Smooth muscle cell (in vitro differentiated cells): ENCODE measurements at regions not wholly inside any gene's neighbourhood (a gene's known extent, or its start where the extent isn't known, plus 50 kb on each side); places are given as distances from the start of the nearest gene placed in this dataset.

ENCODE experiments used
- DNase-seq: peaks from one replicate; lab custom pipeline; 2025; ENCODE audit not compliant: unreplicated experiment; lab: John Stamatoyannopoulos, UW
- H2AFZ ChIP-seq: fragments of 200-600 bp; sonication (generic); 2 replicates; pipeline ENCODE4 v1.6.0; 2016; ENCODE audit warnings: antibody characterized with exemption, low read depth, mild to moderate bottlenecking
- H3F3A ChIP-seq: fragments of 200-600 bp; sonication (generic); 2 replicates; pipeline ENCODE4 v1.6.0; 2017; ENCODE audit warnings: antibody characterized with exemption, low read depth
- H3K27ac ChIP-seq: fragments of 200-600 bp; sonication (generic); 2 replicates; pipeline ENCODE4 v1.5.1; 2016; ENCODE audit warnings: low read depth, mild to moderate bottlenecking
- H3K27me3 ChIP-seq: fragments of 200-600 bp; sonication (generic); 2 replicates; pipeline ENCODE4 v1.6.1; 2016; ENCODE audit warnings: low read depth, mild to moderate bottlenecking
- H3K36me3 ChIP-seq: fragments of 200-600 bp; sonication (generic); 2 replicates; pipeline ENCODE4 v1.5.1; 2016; ENCODE audit warnings: low read depth
- H3K4me1 ChIP-seq: fragments of 200-600 bp; sonication (generic); 2 replicates; pipeline ENCODE4 v1.5.1; 2016; ENCODE audit warnings: low read depth
- H3K4me2 ChIP-seq: fragments of 200-600 bp; sonication (generic); 2 replicates; pipeline ENCODE4 v1.6.0; 2016; ENCODE audit warnings: mild to moderate bottlenecking
- H3K4me3 ChIP-seq: fragments of 200-600 bp; sonication (generic); 2 replicates; pipeline ENCODE4 v1.5.1; 2016; ENCODE audit warnings: mild to moderate bottlenecking
- H3K79me2 ChIP-seq: fragments of 200-600 bp; sonication (generic); 2 replicates; pipeline ENCODE4 v1.6.0; 2016; ENCODE audit warnings: low read depth, mild to moderate bottlenecking
- H3K9ac ChIP-seq: fragments of 200-600 bp; sonication (generic); 2 replicates; pipeline ENCODE4 v1.6.0; 2016; ENCODE audit warnings: low read depth
- H3K9me3 ChIP-seq: fragments of 200-600 bp; sonication (generic); replicated peaks from 2 replicates; pipeline ENCODE4 v1.5.1; 2016; ENCODE audit warnings: low read depth
- H4K20me1 ChIP-seq: fragments of 200-600 bp; sonication (generic); 2 replicates; pipeline ENCODE4 v1.6.0; 2016; ENCODE audit warnings: low read depth
- WGBS: methylation state at CpG from one replicate; pipeline ENCODE4 v1.1.7; 2016; ENCODE audit warnings: low lambda C conversion rate; 5-methylcytosine and 5-hydroxymethylcytosine counted together
- TF ChIP-seq, protein P1 (sequence below): fragments of 200-600 bp; sonication (generic); IDR thresholded peaks from 2 replicates; pipeline ENCODE4 v1.5.1; 2017; ENCODE audit warnings: borderline replicate concordance, mild to moderate bottlenecking, antibody characterized with exemption; ENCODE audit not compliant: insufficient read depth, poor library complexity, severe bottlenecking

DNA sequence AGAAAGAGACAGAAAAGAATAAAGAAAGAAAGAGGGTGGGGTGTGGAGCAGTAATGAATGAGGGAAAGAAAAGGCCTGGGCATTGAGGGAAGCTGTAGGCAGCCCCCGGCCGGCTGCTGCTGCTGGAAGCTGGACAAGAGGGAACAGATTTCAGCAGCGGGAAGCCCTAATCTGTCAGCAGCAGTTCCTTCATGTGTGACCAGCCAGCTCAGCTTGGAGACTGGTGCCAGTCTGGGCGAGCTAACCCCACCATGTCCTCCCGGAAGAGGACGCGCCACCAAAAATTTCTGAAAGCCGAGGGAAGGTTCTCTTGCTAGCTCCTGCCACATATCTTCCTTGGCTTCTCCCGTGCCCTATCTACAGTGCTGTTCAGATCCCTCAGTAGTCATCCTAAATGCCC, 236.8 kb downstream of the GRIN2B start:
- Histone ChIP-seq H3K9ac (no peak overlapping the region), H3K27me3 (peaks cover 28% of the 10 kb centered on the region), H3K4me1 (peaks cover 29% of the 10 kb centered on the region), H3F3A (no peaks in the 10 kb centered on the region), H2AFZ (no peak overlapping the region), H3K9me3 (no peaks in the 10 kb centered on the region), H4K20me1 (no peaks in the 10 kb centered on the region), H3K27ac (no peak overlapping the region), H3K4me3 (no peak overlapping the region), H3K36me3 (no peaks in the 10 kb centered on the region), H3K4me2 (no peak overlapping the region), H3K79me2 (no peaks in the 10 kb centered on the region)
- TF ChIP-seq, protein P1, sequence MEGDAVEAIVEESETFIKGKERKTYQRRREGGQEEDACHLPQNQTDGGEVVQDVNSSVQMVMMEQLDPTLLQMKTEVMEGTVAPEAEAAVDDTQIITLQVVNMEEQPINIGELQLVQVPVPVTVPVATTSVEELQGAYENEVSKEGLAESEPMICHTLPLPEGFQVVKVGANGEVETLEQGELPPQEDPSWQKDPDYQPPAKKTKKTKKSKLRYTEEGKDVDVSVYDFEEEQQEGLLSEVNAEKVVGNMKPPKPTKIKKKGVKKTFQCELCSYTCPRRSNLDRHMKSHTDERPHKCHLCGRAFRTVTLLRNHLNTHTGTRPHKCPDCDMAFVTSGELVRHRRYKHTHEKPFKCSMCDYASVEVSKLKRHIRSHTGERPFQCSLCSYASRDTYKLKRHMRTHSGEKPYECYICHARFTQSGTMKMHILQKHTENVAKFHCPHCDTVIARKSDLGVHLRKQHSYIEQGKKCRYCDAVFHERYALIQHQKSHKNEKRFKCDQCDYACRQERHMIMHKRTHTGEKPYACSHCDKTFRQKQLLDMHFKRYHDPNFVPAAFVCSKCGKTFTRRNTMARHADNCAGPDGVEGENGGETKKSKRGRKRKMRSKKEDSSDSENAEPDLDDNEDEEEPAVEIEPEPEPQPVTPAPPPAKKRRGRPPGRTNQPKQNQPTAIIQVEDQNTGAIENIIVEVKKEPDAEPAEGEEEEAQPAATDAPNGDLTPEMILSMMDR, result no peak
- no peak for DNase-seq
- WGBS, result 87% methylated on average over 9 of the region's 9 CpGs

DNA sequence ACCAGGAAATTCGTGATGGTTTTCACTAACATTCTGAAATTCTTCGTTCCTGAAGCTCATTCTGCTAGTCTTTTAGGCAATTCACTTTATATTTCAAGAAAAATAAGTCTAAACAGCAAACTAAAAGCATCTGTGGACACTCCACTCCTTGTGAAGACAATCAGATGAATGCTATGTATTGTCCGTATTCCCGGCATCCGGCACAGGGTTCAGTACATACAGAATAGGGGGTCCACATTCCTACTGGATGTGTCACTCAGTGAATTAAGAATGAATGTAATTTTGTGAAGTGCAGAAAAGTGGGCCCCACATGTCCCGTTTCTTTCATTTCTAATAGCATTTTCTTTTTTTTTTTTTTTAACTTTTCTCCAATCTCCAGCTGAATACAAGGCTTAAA, 241.3 kb downstream of the GRIN2B start:
- Histone ChIP-seq H3K36me3 (no peaks in the 10 kb centered on the region), H3K79me2 (no peaks in the 10 kb centered on the region), H3K9me3 (no peaks in the 10 kb centered on the region), H3K9ac (no peak overlapping the region), H2AFZ (no peak overlapping the region), H4K20me1 (no peaks in the 10 kb centered on the region), H3K27me3 (peaks cover 10% of the 10 kb centered on the region), H3K27ac (no peak overlapping the region), H3K4me3 (no peak overlapping the region), H3K4me1 (peaks cover 14% of the 10 kb centered on the region), H3F3A (no peaks in the 10 kb centered on the region), H3K4me2 (no peak overlapping the region)
- WGBS, result 75% methylated on average over 6 of the region's 6 CpGs
- DNase-seq, result no peak
- TF ChIP-seq, protein P1, result no peak

DNA sequence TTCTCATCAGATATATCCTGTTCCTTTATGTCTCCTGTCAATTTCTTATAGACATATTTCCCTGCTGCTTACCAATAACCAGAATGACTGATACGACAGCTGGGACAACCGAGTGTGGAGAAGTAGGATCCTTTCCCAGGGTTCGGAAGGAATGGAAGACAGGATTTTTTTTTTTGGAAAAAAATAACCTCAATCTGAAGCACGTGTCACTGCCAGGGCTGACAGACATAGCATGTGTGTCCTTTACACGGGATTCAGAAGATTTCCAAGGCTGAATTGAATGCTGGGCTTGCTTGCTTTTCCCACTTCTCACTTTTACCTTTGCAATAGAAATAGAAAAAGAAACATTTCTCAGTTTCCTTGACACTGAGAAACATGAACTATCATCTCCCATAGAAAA, 245.7 kb downstream of the GRIN2B start:
- Histone ChIP-seq H4K20me1 (no peaks in the 10 kb centered on the region), H3K9ac (no peak overlapping the region), H3K79me2 (no peaks in the 10 kb centered on the region), H3K27me3 (no peaks in the 10 kb centered on the region), H3K9me3 (no peaks in the 10 kb centered on the region), H3K27ac (no peak overlapping the region), H3K36me3 (no peaks in the 10 kb centered on the region), H3K4me1 (no peaks in the 10 kb centered on the region), H3K4me2 (no peak overlapping the region), H2AFZ (no peak overlapping the region), H3K4me3 (no peak overlapping the region), H3F3A (no peaks in the 10 kb centered on the region)
- no peak for DNase-seq
- WGBS, result 83% methylated on average over 5 of the region's 5 CpGs
- TF ChIP-seq, protein P1, result no peak

DNA sequence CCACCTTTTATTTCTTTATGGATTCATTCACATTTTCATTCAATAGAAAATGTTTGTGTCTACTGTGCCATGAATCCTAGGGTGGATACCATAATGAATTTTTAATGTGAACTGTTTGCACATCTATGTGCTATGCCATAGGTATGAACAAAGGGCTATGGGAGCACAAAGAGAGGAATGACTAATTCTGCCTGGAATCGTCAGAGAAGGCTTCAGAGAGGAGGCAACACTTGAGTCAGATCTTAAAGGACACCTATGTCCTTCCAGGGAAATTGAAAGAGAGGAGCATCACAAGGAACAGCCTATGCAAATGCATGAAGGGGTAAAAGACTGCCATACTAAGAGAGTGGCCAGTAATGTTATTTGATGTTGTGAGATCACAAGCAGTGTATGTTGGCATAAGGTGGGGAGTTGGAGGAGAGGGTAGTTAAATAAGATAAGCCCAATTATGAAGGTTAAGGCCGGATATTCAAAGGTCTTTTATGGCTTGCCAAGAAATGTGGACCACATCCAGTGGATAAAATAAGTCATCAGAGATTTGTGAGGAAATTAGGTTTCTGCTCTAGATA, 246.7 kb downstream of the GRIN2B start:
- H3K36me3 ChIP-seq, result no peaks in the 10 kb centered on the region
- H3K9ac ChIP-seq, result no peak overlapping the region
- H3K4me1 ChIP-seq, result no peaks in the 10 kb centered on the region
- no peak overlapping the region for H3K4me2 ChIP-seq
- TF ChIP-seq, protein P1, result no peak
- no peak overlapping the region for H3K27ac ChIP-seq
- no peaks in the 10 kb centered on the region for H3F3A ChIP-seq
- no peak overlapping the region for H2AFZ ChIP-seq
- WGBS, result 70% methylated on average over 2 of the region's 2 CpGs
- H3K79me2 ChIP-seq, result no peaks in the 10 kb centered on the region
- H3K4me3 ChIP-seq, result no peak overlapping the region
- no peaks in the 10 kb centered on the region for H4K20me1 ChIP-seq
- no peak for DNase-seq
- H3K27me3 ChIP-seq, result no peaks in the 10 kb centered on the region
- H3K9me3 ChIP-seq, result no peaks in the 10 kb centered on the region
